Peyer's patch (tissue), 4 donors: ENCODE measurements at regions not wholly inside any gene's neighbourhood (a gene's known extent, or its start where the extent isn't known, plus 50 kb on each side); places are given as distances from the start of the nearest gene placed in this dataset.

Experiments used
- CTCF ChIP-seq, 6 experiments: fragments of 450-650 bp in 4 of 6; fragments of 200-600 bp in 2 of 6; sonication (generic) in 1 of 6; IDR thresholded peaks; one replicate each; pipeline ENCODE4 v1.5.1; 2017 to 2019; ENCODE audit warnings: antibody characterized with exemption in 6 of 6, mild to moderate bottlenecking in 3 of 6, moderate library complexity in 1 of 6
- POLR2A ChIP-seq, 2 donors: fragments of 450-650 bp; IDR thresholded peaks; one replicate each; pipeline ENCODE4 v1.5.1; 2017; ENCODE audit warnings: antibody characterized with exemption in 2 of 2, mild to moderate bottlenecking in 2 of 2, moderate library complexity in 2 of 2

GRCh38 chr19:31178833-31179470 is 170.3 kb downstream of the TSHZ3 start:
- TF ChIP-seq CTCF (IDR thresholded peaks at IDR 0.05) (no peak), POLR2A (IDR thresholded peaks at IDR 0.05) (no peak)
